BJ (cell line): ENCODE measurements at regions not wholly inside any gene's neighbourhood (a gene's known extent, or its start where the extent isn't known, plus 50 kb on each side); places are given as distances from the start of the nearest gene placed in this dataset.

Experiments used
- CTCF ChIA-PET: fragments of 350-600 bp; formaldehyde crosslinking; extraction: SDS; loops from one replicate; lab custom pipeline; 2021; ENCODE audit warnings: antibody characterized with exemption, inconsistent platforms; lab: Yijun Ruan, JAX
- POLR2A ChIA-PET: fragments of 300-600 bp; sonication (Branson Sonifier 250); formaldehyde crosslinking; extraction: SDS; loops from one replicate; lab custom pipeline; 2021; ENCODE audit warnings: antibody characterized with exemption; lab: Charles Lee
- DNase-seq: peaks from one replicate; pipeline ENCODE4 v3.0.0-alpha.2; 2011; ENCODE audit warnings: low read depth
- H3K27me3 ChIP-seq: 2 replicates; pipeline ENCODE4 v1.6.0; 2011; ENCODE audit warnings: low read length; ENCODE audit not compliant: control insufficient read depth, insufficient read depth
- H3K36me3 ChIP-seq: 2 replicates; pipeline ENCODE4 v1.5.1; 2011; ENCODE audit warnings: low read length; ENCODE audit not compliant: control insufficient read depth, insufficient read depth
- H3K4me3 ChIP-seq: 2 replicates; pipeline ENCODE4 v1.5.1; 2011; ENCODE audit warnings: low read depth, mild to moderate bottlenecking, control low read depth, low read length
- CTCF ChIP-seq: IDR thresholded peaks from 2 replicates; pipeline ENCODE4 v1.5.1; 2011; ENCODE audit warnings: low read depth, mild to moderate bottlenecking, control low read depth, inconsistent platforms, low read length, moderate library complexity; ENCODE audit not compliant: insufficient read depth

GRCh38 chr10:64555666-64556065 is 1034.5 kb downstream of the REEP3 start:
- DNase-seq, result no peak
- Histone ChIP-seq H3K4me3 (no peak overlapping the region), H3K36me3 (no peaks in the 10 kb centered on the region), H3K27me3 (no peaks in the 10 kb centered on the region)
- CTCF ChIA-PET, result no interaction called here
- POLR2A ChIA-PET, result no interaction called here
- no peak for TF ChIP-seq CTCF

GRCh38 chr10:64558094-64558835 is 1037.1 kb downstream of the REEP3 start:
- ChIA-PET POLR2A (no interaction called here), CTCF (no interaction called here)
- no peak for TF ChIP-seq CTCF
- Histone ChIP-seq H3K36me3 (no peaks in the 10 kb centered on the region), H3K4me3 (no peak overlapping the region), H3K27me3 (no peaks in the 10 kb centered on the region)
- DNase-seq, result no peak

GRCh38 chr10:64571056-64571455 is 1049.9 kb downstream of the REEP3 start:
- Histone ChIP-seq H3K4me3 (no peak overlapping the region), H3K27me3 (no peaks in the 10 kb centered on the region), H3K36me3 (no peaks in the 10 kb centered on the region)
- ChIA-PET POLR2A (no interaction called here), CTCF (no interaction called here)
- DNase-seq, result no peak
- TF ChIP-seq CTCF, result no peak

GRCh38 chr10:64573623-64574325 is 1052.6 kb downstream of the REEP3 start:
- CTCF ChIA-PET, result no interaction called here
- no peak for DNase-seq
- H3K36me3 ChIP-seq, result no peaks in the 10 kb centered on the region
- no peak overlapping the region for H3K4me3 ChIP-seq
- POLR2A ChIA-PET, result no interaction called here
- no peak for TF ChIP-seq CTCF
- no peaks in the 10 kb centered on the region for H3K27me3 ChIP-seq

GRCh38 chr10:64574371-64574770 is 1053.2 kb downstream of the REEP3 start:
- POLR2A ChIA-PET, result no interaction called here
- no peak for TF ChIP-seq CTCF
- H3K36me3 ChIP-seq, result no peaks in the 10 kb centered on the region
- CTCF ChIA-PET, result no interaction called here
- no peaks in the 10 kb centered on the region for H3K27me3 ChIP-seq
- DNase-seq, result no peak
- H3K4me3 ChIP-seq, result no peak overlapping the region
